ENCODE measurements at regions not wholly inside any gene's neighbourhood (a gene's known extent, or its start where the extent isn't known, plus 50 kb on each side); places are given as distances from the start of the nearest gene placed in this dataset.
"Not testable (repeated sequence)": the region's sequence is repeated elsewhere in the genome, so short reads cannot be mapped to it uniquely, and the experiment has no call there.

- ChIA-PET CTCF (interaction anchor here (0.6 to 1.2 kb wide), 6 partner anchors 12 to 130 kb away, joined by 3 to 6 read pairs (median 4); no protein-coding TSS in a partner anchor), POLR2A (no interaction called here)
- Histone ChIP-seq H3K4me3 (ENCODE audit: low read depth, low read length) (no peak overlapping the region), H3K36me3 (ENCODE audit: control insufficient read depth, insufficient read depth, low read length) (peaks cover 2% of the 10 kb centered on the region; the same call in 1 of the 2 replicates), H3K27me3 (ENCODE audit: control insufficient read depth, insufficient read depth, low read length) (no peaks in the 10 kb centered on the region)
- no peak for DNase-seq (ENCODE audit: low read depth)
- TF ChIP-seq, protein P1, sequence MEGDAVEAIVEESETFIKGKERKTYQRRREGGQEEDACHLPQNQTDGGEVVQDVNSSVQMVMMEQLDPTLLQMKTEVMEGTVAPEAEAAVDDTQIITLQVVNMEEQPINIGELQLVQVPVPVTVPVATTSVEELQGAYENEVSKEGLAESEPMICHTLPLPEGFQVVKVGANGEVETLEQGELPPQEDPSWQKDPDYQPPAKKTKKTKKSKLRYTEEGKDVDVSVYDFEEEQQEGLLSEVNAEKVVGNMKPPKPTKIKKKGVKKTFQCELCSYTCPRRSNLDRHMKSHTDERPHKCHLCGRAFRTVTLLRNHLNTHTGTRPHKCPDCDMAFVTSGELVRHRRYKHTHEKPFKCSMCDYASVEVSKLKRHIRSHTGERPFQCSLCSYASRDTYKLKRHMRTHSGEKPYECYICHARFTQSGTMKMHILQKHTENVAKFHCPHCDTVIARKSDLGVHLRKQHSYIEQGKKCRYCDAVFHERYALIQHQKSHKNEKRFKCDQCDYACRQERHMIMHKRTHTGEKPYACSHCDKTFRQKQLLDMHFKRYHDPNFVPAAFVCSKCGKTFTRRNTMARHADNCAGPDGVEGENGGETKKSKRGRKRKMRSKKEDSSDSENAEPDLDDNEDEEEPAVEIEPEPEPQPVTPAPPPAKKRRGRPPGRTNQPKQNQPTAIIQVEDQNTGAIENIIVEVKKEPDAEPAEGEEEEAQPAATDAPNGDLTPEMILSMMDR (IDR thresholded peaks at IDR 0.05; ENCODE audit: insufficient read depth, low read depth, low read length), result no peak
Measured at GRCh38 chr9:36462245-36462644, 62.2 kb upstream of the RNF38 start.

GRCh38 chr9:36461323-36461722 lies 61.3 kb upstream of the RNF38 start:
- H3K4me3 ChIP-seq (ENCODE audit: low read depth, low read length), result no peak overlapping the region
- H3K27me3 ChIP-seq (ENCODE audit: control insufficient read depth, insufficient read depth, low read length), result no peaks in the 10 kb centered on the region
- DNase-seq (ENCODE audit: low read depth), result peak; percentile 15
- POLR2A ChIA-PET, result no interaction called here
- TF ChIP-seq, protein P1 (IDR thresholded peaks at IDR 0.05; ENCODE audit: insufficient read depth, low read depth, low read length), result no peak
- CTCF ChIA-PET, result interaction anchor here (1.1 to 1.2 kb wide), 3 partner anchors 11 to 127 kb away, joined by 3 to 6 read pairs (median 4); no protein-coding TSS in a partner anchor
- H3K36me3 ChIP-seq (ENCODE audit: control insufficient read depth, insufficient read depth, low read length), result peaks cover 2% of the 10 kb centered on the region; the same call in 1 of the 2 replicates

GRCh38 chr9:36458430-36458915 lies 58.4 kb upstream of the RNF38 start:
- H3K4me3 ChIP-seq (ENCODE audit: low read depth, low read length); H3K27me3 ChIP-seq (ENCODE audit: control insufficient read depth, insufficient read depth, low read length); H3K36me3 ChIP-seq (ENCODE audit: control insufficient read depth, insufficient read depth, low read length); DNase-seq (ENCODE audit: low read depth): not testable (repeated sequence)
- POLR2A ChIA-PET, result interaction anchor here (0.6 kb wide), 1 partner anchor 50 kb away, joined by 3 read pairs; no protein-coding TSS in a partner anchor
- CTCF ChIA-PET, result interaction anchor here (0.9 to 1.3 kb wide), 3 partner anchors 15 to 95 kb away, joined by 3 to 4 read pairs (median 3); no protein-coding TSS in a partner anchor

- POLR2A ChIA-PET, result interaction anchor here (0.6 kb wide), 1 partner anchor 50 kb away, joined by 3 read pairs; no protein-coding TSS in a partner anchor
- Histone ChIP-seq H3K27me3 (ENCODE audit: control insufficient read depth, insufficient read depth, low read length) (no peaks in the 10 kb centered on the region), H3K36me3 (ENCODE audit: control insufficient read depth, insufficient read depth, low read length) (peaks cover 2% of the 10 kb centered on the region; the same call in 1 of the 2 replicates), H3K4me3 (ENCODE audit: low read depth, low read length) (no peak overlapping the region)
- CTCF ChIA-PET, result interaction anchor here (0.7 to 1.3 kb wide), 4 partner anchors 14 to 96 kb away, joined by 3 to 4 read pairs (median 4); no protein-coding TSS in a partner anchor
- DNase-seq (ENCODE audit: low read depth), result no peak
- TF ChIP-seq, protein P1 (IDR thresholded peaks at IDR 0.05; ENCODE audit: insufficient read depth, low read depth, low read length), result no peak
Measured at GRCh38 chr9:36457836-36458429, 57.9 kb upstream of the RNF38 start.

DNA sequence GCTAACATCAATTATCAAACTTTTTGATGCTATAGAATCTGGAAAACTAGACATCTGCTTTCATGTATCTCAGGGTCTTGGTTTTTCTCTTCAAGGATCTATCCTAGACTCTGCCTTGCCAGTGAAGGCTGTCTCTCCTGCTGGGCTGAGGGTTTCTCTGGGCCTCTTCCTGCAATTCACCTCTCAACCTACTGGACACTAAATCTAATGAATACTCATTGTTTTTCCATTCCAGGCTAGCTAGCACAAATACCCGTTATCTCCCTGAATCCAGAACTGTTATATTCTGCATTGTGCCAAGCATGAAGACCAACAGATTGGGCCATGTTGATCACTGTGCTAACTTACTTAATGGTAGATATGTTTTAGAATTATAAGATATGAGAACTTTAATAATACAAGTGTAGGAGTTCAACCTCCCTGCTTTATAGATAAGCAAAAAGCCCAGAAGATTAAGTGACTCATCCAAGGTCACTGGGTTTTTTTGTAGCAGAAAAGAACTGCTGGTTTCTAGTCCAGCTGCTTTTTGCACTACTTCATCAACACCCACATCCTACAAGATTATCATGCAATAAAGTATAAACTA lies 56.5 kb upstream of the RNF38 start:
- ChIA-PET CTCF (interaction anchor here (1.4 kb wide), 1 partner anchor 49 kb away, joined by 6 read pairs; no protein-coding TSS in a partner anchor), POLR2A (interaction anchor here (0.6 kb wide), 1 partner anchor 21 kb away, joined by 6 read pairs; no protein-coding TSS in a partner anchor)
- no peak overlapping the region for H3K4me3 ChIP-seq (ENCODE audit: low read depth, low read length)
- TF ChIP-seq, protein P1 (IDR thresholded peaks at IDR 0.05; ENCODE audit: insufficient read depth, low read depth, low read length), result no peak
- no peak for DNase-seq (ENCODE audit: low read depth)
- peaks cover 2% of the 10 kb centered on the region; the same call in 1 of the 2 replicates for H3K36me3 ChIP-seq (ENCODE audit: control insufficient read depth, insufficient read depth, low read length)
- no peaks in the 10 kb centered on the region for H3K27me3 ChIP-seq (ENCODE audit: control insufficient read depth, insufficient read depth, low read length)

Data from BJ (cell line).